HG02642 (cell line): ENCODE measurements at regions not wholly inside any gene's neighbourhood (a gene's known extent, or its start where the extent isn't known, plus 50 kb on each side); places are given as distances from the start of the nearest gene placed in this dataset.

ENCODE experiments used
- ATAC-seq: cut with Tn5 transposase; IDR thresholded peaks from one replicate; pipeline ENCODE4 v1.9.1; 2021; ENCODE audit warnings: mild to moderate bottlenecking; ENCODE audit not compliant: unreplicated experiment, poor library complexity

- ATAC-seq: no peak
Measured at GRCh38 chr1:5488448-5488847, 503.8 kb downstream of the NPHP4 start.

DNA sequence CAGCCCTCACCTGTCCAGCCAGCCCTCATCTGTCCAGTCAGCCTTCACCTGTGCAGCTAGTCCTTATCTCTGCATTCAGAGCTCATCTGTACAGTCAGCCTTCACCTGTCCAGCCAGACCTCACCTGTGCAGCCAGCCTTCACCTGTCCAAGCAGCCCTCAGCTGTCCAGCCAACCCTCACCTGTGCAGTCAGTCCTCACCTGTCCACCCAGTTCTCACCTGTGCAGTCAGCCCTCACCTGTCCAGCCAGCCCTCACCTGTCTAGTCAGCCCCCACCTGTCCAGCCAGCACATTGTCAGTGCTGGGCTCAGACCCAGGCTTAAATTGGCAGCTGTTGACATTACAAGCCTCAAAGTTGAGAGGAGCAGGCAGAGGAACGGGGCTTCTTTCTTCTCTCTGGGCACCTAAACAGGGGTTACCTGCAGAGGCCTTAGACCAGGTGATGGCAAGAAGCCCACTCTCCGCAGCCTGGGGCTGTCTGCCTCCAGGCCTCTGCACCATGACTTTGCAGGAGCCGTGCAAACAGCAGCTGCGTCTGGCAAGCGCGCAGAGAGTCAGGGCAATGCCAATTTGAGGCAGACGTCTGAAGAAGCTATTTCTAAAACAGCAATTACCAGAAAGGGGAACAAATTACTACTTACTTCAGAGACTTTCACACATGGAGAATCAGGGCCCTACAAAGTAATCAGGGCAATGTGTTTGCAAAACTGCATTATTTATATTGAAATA, 506.1 kb downstream of the NPHP4 start:
- no peak for ATAC-seq

DNA sequence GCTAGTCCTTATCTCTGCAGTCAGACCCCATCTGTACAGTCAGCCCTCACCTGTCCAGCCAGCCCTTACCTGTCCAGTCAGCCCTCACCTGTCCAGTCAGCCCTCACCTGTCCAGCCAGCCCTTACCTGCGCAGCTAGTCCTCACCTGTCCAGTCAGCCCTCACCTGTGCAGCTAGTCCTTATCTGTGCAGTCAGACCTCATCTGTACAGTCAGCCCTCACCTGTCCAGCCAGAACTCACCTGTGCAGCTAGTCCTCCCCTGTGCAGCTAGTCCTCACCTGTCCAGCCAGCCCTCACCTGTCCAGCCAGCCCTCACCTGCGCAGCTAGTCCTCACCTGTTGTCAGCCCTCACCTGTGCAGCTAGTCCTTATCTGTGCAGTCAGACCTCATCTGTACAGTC, 506.8 kb downstream of the NPHP4 start:
- no peak for ATAC-seq

DNA sequence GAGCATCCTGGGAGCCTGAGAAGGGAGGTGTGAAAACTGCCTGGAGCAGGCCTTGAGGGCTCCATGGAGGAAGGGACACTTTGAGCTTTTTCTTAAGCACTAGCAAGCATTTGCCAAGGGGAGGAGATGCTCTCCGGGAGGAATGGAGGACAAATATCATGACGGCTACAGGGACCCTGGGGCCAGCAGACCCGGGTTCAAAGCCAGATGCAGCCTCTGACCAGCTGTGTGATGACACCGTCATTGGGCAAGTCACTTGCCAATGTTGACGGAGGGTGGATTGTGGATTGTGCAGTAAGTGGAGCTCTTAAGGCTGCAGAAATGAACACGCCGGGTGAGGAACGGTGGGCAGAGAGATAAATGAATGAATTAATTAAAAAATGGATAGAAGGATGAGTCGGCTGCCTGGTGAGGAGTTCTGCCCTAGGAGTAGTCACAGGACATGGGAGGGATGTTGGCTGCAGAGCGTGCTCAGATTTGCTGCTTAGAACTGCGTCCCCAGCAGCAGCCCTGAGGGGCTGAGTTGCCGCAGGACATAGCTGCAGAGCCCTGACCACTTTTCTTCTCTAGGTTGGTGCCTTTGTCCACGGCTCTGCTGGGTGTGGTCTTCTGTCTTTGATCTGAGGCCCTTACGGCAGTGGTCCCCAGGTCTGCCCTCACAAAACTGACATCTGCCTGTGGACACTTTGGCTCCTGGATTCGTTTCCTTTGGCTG, 507.6 kb downstream of the NPHP4 start:
- no peak for ATAC-seq

GRCh38 chr1:5481889-5482288, 510.3 kb downstream of the NPHP4 start:
- no peak for ATAC-seq

GRCh38 chr1:5480906-5481305, 511.3 kb downstream of the NPHP4 start:
- ATAC-seq: no peak

- no peak for ATAC-seq
Measured at GRCh38 chr1:5479876-5480646, 512.2 kb downstream of the NPHP4 start.

- no peak for ATAC-seq
Measured at GRCh38 chr1:5478961-5479360, 513.3 kb downstream of the NPHP4 start.

DNA sequence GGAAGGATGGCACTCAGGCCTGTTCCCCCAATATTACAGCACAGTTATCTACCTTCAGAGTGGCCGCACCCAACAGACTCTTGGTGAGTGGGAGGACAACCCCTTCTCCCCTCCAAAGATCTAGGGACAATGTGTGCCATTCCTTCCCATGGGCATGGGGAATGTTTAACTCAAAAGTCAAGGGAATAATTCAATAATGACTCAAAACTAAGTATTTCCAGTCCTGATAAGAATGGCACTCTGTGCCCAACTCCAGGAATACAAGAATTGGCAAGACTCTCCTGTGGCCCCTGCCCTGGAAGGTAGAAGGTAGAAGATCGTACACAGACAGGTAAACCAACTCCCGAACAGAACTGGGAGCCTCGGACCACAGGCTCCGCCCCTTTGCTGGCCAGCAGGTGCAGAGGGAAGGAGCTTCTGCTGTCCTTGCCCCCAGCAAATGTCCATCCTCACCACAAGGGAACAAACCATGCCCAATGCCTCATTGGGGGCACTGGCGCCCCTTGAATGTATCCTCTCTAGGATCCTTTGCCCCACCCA, 514.0 kb downstream of the NPHP4 start:
- no peak for ATAC-seq

DNA sequence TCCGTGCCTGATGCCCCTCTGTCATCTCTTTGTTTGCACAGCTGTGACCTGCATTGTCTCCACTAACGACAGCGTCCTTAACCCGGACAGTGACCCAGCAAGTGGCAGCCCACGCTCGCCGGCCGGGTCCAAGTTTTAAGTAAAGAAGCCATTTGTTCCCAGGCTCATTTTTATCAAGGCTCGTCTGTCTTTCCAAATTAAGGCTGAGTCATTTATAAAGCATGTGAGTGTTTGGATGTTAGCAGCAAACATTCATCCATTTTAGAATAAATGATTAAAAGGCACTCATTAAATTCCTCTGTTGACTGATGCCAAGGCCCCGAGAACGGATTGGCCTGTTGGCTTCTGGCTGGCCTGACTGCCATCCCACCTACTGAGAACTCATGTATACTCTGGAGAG, 514.5 kb downstream of the NPHP4 start:
- ATAC-seq: no peak

DNA sequence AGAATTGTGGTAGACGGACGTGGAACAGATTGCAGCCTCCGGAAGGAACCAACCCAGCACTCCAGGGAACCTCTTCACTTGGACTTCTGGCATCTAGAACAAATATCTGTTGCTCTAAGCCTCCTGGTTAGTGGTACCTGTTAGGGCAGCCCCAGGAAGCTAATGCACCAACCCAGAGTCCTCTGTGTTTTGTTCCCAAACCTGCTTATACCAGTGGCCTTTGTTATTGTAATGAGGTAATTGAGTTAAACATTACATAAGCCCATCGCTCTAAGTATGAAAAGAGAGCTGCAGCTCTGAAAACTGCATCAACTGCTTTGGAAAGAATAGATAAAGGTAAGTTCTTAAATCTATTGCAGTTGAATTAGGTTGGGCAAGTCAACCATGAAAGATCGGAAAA, 516.7 kb downstream of the NPHP4 start:
- ATAC-seq: no peak

DNA sequence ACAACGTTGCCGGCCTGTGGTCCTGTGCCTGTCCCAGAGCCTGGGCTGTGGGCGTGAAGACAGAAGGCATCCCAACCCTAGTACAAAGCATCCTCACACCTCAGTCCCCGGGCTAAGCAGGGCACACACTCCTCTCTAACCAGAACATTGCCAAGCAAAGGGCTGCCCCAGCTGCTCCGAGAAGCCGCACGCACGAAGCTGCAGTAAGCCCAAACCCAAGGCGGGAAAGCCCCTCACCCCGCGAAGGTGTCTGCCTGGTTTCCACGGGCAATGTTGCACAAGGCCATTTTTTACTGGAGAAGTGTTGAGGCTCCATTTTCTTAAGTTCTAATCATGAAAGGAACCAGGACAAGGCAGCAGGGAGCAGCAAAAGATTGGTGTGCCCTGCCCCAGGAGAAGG, 519.0 kb downstream of the NPHP4 start:
- no peak for ATAC-seq

DNA sequence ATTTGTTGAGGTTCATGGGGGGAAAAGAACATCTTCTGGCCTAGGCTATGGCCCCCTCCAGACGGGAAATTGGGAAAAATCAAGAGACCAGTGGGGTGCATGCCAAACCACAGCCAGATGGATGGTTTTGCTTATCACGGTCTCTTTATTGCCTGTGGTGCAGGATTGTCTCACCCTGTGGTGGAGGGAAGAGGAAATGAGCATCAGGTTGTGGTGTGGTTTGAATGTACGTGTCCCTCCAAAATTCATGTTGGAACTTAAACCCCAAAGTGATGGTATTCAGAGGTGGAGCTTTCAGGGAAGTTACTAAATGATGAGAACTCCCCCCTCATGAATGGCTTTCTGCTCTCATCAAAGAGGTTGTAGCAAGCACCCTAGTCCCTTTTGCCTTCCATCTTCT, 525.7 kb downstream of the NPHP4 start:
- ATAC-seq: no peak

DNA sequence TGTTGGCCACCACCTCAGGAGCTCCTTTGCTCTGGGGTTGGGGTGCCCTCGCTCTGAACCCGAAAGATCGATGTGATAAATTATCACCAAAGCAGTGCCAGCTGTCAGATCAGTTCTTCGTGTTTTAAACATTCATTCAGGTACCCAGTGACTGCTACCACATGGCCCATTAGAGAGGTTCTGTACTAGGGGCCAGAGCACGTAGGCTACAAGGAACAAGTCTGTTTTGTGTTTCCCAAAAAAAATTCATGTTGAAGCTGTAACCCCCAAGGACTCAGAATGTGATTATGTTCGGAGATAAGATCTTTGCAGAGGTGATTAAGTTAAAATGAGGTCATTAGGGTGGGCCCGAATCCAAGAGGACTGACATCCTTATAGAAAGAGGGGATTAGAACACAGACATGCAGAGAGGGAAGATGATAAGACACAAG, 526.9 kb downstream of the NPHP4 start:
- ATAC-seq: no peak

GRCh38 chr1:5464366-5464765, 527.9 kb downstream of the NPHP4 start:
- ATAC-seq: no peak

GRCh38 chr1:5460974-5461373, 531.3 kb downstream of the NPHP4 start:
- no peak for ATAC-seq

- no peak for ATAC-seq
Measured at GRCh38 chr1:5459839-5460610, 532.2 kb downstream of the NPHP4 start.

DNA sequence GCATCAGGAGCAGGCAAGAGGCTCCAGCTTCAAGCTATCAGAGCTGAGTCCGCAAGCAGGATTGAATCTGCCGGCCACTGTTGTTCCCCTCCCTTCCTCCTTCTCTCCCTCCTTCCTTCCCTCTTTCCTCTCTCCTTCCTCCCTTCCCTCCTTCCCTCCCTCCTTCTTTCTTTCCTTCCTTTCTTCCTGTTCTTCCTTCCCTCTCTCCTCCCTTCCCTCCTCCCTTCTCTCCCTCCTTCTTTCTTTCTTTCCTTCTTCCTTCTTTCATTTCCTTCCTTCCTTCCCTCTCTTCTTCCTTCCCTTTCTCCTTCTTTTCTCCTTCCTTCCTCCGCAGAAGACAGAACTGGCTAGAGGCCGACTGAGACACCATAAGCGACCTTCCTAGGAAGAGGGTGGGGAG, 534.0 kb downstream of the NPHP4 start:
- ATAC-seq: no peak

GRCh38 chr1:5456090-5456811, 536.0 kb downstream of the NPHP4 start:
- ATAC-seq: no peak

- no peak for ATAC-seq
Measured at GRCh38 chr1:5455651-5456050, 536.6 kb downstream of the NPHP4 start.
